Lower leg skin (tissue), 4 donors: ENCODE measurements at regions not wholly inside any gene's neighbourhood (a gene's known extent, or its start where the extent isn't known, plus 50 kb on each side); places are given as distances from the start of the nearest gene placed in this dataset.

Experiments
- DNase-seq, 2 donors: peaks; one replicate each; pipeline ENCODE4 v3.0.0-alpha.2; 2019; ENCODE audit warnings: low spot score in 2 of 2
- H3K4me3 ChIP-seq: fragments of 200-600 bp; sonication (generic); 2 replicates; pipeline ENCODE4 v1.5.1; 2017; ENCODE audit warnings: mild to moderate bottlenecking, low read depth; ENCODE audit not compliant: poor library complexity, severe bottlenecking
- POLR2A ChIP-seq, 2 donors: fragments of 450-650 bp; IDR thresholded peaks; one replicate each; pipeline ENCODE4 v1.6.1; 2016 to 2017; ENCODE audit warnings: antibody characterized with exemption in 2 of 2, mild to moderate bottlenecking in 1 of 2, moderate library complexity in 1 of 2
- WGBS, 2 donors: methylation state at CpG; one replicate each; pipeline ENCODE4 v1.1.5; 2018; 5-methylcytosine and 5-hydroxymethylcytosine counted together
- intact Hi-C: fragments of 100-400 bp; cut with DNase I; formaldehyde crosslinking; loops from one replicate; pipeline ENCODE4 v1.15.0; 2023; ENCODE audit warnings: low total_unique reads
- TF ChIP-seq, protein P1 (sequence below), 3 donors: fragments of 450-650 bp; IDR thresholded peaks; one replicate each; pipeline ENCODE4 v1.5.1; 2016; ENCODE audit warnings: antibody characterized with exemption in 3 of 3, mild to moderate bottlenecking in 3 of 3, moderate library complexity in 2 of 3

DNA sequence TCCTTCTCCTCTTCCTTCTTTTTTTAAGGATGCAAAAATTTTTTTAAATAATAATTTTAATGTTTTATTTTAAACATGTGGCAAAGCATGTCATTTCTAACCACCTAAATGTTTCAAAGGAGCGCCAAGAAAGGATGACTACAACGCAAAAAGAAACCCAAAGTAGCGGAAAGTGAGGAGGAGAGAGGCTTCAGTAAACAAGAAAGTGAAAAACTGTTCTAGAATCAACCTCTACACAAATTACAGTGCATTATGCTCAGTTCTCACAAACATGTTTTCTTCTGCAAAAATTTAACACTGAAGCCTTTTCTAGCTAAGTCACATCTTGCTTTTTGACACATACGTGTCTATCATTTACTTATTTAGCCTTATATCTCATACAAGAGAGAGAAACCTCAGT, 948.6 kb downstream of the GATA3 start:
- no peak for TF ChIP-seq POLR2A (IDR thresholded peaks at IDR 0.05)
- no peak for DNase-seq
- intact Hi-C loops = no loop called here
- no peak overlapping the region for H3K4me3 ChIP-seq
- WGBS, 2 donors = 92 to 95% methylated on average over 4 of the region's 4 CpGs

DNA sequence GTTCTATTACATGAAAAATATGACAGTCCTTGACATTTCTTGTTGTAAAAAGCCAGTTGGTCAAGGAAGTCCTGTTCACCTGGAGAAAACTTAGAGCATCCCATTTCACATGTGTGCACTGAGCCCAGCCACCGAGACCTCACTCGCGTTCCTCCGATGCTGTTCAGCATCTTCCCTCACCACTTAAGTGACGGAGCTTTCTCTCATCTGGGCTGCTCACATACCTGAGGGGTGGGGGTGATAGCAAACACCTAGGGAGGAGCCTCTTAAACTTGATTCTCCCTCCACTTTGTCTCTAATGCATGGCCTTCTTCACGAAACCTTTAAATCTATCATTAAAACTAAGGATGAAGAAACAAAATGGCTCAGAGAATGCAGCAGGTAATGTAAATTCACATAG, 950.2 kb downstream of the GATA3 start:
- no peak for TF ChIP-seq POLR2A (IDR thresholded peaks at IDR 0.05)
- TF ChIP-seq, protein P1, sequence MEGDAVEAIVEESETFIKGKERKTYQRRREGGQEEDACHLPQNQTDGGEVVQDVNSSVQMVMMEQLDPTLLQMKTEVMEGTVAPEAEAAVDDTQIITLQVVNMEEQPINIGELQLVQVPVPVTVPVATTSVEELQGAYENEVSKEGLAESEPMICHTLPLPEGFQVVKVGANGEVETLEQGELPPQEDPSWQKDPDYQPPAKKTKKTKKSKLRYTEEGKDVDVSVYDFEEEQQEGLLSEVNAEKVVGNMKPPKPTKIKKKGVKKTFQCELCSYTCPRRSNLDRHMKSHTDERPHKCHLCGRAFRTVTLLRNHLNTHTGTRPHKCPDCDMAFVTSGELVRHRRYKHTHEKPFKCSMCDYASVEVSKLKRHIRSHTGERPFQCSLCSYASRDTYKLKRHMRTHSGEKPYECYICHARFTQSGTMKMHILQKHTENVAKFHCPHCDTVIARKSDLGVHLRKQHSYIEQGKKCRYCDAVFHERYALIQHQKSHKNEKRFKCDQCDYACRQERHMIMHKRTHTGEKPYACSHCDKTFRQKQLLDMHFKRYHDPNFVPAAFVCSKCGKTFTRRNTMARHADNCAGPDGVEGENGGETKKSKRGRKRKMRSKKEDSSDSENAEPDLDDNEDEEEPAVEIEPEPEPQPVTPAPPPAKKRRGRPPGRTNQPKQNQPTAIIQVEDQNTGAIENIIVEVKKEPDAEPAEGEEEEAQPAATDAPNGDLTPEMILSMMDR (IDR thresholded peaks at IDR 0.05) = no peak
- WGBS, 2 donors = 89 to 93% methylated on average over 6 of the region's 6 CpGs
- no peak for DNase-seq
- intact Hi-C loops = no loop called here
- H3K4me3 ChIP-seq = no peak overlapping the region

DNA sequence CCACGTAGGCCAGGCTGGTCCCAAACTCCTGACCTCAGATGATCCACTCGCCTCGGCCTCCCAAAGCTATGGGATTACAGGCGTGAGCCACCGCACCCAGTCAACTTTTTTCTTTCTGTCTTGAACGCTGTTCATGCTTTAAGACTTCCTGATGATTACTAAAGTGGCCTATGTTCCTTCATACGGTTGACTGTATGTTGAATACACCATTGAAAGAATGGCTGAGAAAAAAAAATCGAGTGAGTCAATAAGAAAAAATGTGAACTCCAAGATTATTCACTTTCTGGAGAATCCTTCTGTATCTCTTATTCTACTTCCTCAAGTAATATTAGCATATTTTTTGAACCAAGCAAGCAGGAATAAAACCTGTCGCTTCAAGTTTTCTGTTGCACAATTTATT, 955.0 kb downstream of the GATA3 start:
- WGBS, 2 donors = 76 to 81% methylated on average over 9 of the region's 9 CpGs
- DNase-seq = no peak
- TF ChIP-seq POLR2A (IDR thresholded peaks at IDR 0.05) = no peak
- TF ChIP-seq, protein P1 (IDR thresholded peaks at IDR 0.05) = no peak
- no peak overlapping the region for H3K4me3 ChIP-seq
- intact Hi-C loops = no loop called here

DNA sequence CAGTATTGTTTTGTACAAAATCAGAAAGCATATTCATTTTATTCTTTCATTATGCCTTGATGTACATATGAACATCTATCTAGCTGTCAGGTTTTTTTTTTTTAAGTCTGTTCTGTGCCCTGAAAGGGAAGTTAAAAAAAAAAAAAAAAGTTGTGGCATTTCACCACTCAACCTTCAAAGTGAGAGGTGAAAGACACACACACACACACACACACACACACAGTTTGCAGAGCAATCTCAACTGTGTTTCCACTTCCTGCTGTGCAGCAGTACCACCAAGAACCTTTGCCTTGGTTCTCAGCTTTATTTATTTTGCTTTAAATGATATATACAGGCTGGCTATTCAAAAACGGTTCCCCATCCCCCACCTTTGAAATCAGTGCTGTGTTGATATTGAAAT, 955.6 kb downstream of the GATA3 start:
- WGBS, 2 donors = 39 to 58% methylated on average over 1 of the region's 1 CpG
- intact Hi-C loops = no loop called here
- TF ChIP-seq, protein P1 (IDR thresholded peaks at IDR 0.05) = no peak
- TF ChIP-seq POLR2A (IDR thresholded peaks at IDR 0.05) = no peak
- H3K4me3 ChIP-seq = no peak overlapping the region
- no peak for DNase-seq

DNA sequence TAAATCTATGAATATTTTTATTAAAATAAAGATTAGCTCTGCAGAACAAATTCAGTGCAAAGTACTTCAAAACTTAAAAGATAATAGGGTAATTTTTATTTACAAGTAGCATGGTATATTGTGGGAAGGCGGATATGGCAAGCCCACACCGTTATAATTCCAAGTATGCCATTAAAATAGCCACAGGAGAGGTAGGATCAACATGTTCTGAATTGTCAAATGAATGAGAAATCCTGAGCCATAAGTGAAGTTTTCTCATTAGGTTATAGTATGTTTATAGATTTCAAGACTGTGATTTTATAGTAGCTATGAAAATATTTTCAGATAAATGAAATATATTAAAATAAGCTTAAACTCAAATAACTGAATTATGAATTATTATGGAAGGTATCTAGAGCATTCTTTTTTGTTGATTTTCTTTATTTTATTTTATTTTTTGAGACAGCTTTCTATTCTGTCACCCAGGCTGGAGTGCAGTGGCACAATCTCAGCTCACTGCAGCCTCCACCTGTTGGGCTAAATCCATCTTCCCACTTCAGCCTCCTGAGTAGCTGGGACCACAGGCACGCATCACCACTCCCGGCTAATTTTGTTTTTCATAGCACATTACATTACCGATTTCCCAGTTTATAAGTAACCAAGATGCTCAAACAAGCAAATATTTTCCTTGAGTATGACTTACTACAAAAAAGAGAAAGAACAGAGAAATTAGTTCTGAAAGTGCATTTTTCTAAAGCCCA, 956.6 kb downstream of the GATA3 start:
- 73 to 75% methylated on average over 5 of the region's 5 CpGs for WGBS, 2 donors
- TF ChIP-seq, protein P1 (IDR thresholded peaks at IDR 0.05) = no peak
- no peak for TF ChIP-seq POLR2A (IDR thresholded peaks at IDR 0.05)
- DNase-seq = no peak
- no peak overlapping the region for H3K4me3 ChIP-seq
- intact Hi-C loops = no loop called here

DNA sequence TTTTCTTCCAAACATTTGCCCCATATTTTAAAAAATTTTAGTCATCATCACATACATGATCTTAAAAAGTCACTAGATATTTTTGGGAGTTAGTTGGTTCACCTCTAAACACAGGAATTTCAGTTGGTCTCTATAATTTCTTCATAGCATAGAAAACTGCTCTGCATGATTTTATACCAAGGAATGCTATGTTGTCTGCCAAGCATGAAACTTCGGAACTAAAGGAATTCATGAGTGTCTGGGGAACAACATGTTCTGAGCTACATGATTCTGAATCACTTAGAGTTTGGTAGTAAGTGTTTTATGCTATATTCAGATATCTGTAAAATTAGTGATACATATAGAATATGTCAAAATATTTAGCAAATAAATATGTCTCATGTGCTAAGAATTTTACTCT, 957.8 kb downstream of the GATA3 start:
- intact Hi-C loops = no loop called here
- no peak overlapping the region for H3K4me3 ChIP-seq
- TF ChIP-seq POLR2A (IDR thresholded peaks at IDR 0.05) = no peak
- TF ChIP-seq, protein P1 (IDR thresholded peaks at IDR 0.05) = no peak
- DNase-seq = no peak
- 36% methylated on average over 1 of the region's 1 CpG for WGBS, 2 donors
